Psoas muscle (tissue), 7 donors: ENCODE measurements at regions not wholly inside any gene's neighbourhood (a gene's known extent, or its start where the extent isn't known, plus 50 kb on each side); places are given as distances from the start of the nearest gene placed in this dataset.

Source experiments
- ATAC-seq, 4 donors: fragments of 200-7000 bp; cut with Tn5 transposase; one replicate each; pipeline ENCODE4 v1.9.1; 2020; ENCODE audit warnings: moderate library complexity in 3 of 4, mild to moderate bottlenecking in 2 of 4
- DNase-seq, 2 donors: peaks; one replicate each; pipeline ENCODE4 v3.0.0-alpha.2; 2020
- H3K27ac ChIP-seq: fragments of 200-600 bp; one replicate; pipeline ENCODE4 v1.8.0; 2022
- H3K27me3 ChIP-seq, 3 donors: fragments of 200-600 bp in 1 of 3; one replicate each; pipeline versions ENCODE4 v1.6.1 to v1.8.0; 2013 to 2022; ENCODE audit warnings: low read length in 2 of 3, mild to moderate bottlenecking in 2 of 3, moderate library complexity in 1 of 3; ENCODE audit not compliant: insufficient read depth in 3 of 3
- H3K36me3 ChIP-seq, 2 donors: fragments of 200-600 bp in 1 of 2; one replicate each; pipeline versions ENCODE4 v1.6.1 to v1.8.0; 2013 to 2022; ENCODE audit warnings: low read depth in 1 of 2, mild to moderate bottlenecking in 1 of 2, moderate library complexity in 1 of 2; ENCODE audit not compliant: insufficient read depth in 1 of 2
- H3K4me1 ChIP-seq: fragments of 200-600 bp; one replicate; pipeline ENCODE4 v1.8.0; 2022
- H3K4me3 ChIP-seq: fragments of 200-600 bp; one replicate; pipeline ENCODE4 v1.8.0; 2022; ENCODE audit warnings: mild to moderate bottlenecking
- H3K9me3 ChIP-seq: fragments of 200-600 bp; one replicate; pipeline ENCODE4 v1.8.0; 2022
- CTCF ChIP-seq: fragments of 200-600 bp; IDR thresholded peaks from one replicate; pipeline ENCODE4 v1.8.0; 2022; ENCODE audit warnings: antibody characterized with exemption
- WGBS, 3 donors: extraction: QIAGEN DNeasy Blood & Tissue Kit; methylation state at CpG; one replicate each; pipeline versions ENCODE4 v1.1.6 to v1.1.7; 2013; 5-methylcytosine and 5-hydroxymethylcytosine counted together
- intact Hi-C, 2 donors: fragments of 100-400 bp; cut with DNase I; formaldehyde crosslinking; loops; one replicate each; pipeline versions ENCODE4 v1.11.0 to v1.14.2; 2022
- donor health status: healthy with polysubstance abuse.
- donor health status: DM: no; HTN: no; CAD: no; lungs with moderate emphysema.
- donor health status: Bipolar disorder and iron deficiency.
- donor health status: healthy.
- donor health status: DM: yes; HTN: yes; CAD: no.
- donor health status: DM: no; HTN: no; CAD: no.
- donor health status: DM: yes; HTN: yes; CAD: no.

GRCh38 chr12:98238515-98239130 lies 276.8 kb upstream of the TMPO start:
- WGBS, 3 donors: 69 to 73% (median 72%) methylated on average over 4 of the region's 4 CpGs
- Histone ChIP-seq H3K4me1 (no peaks in the 10 kb centered on the region), H3K4me3 (no peak overlapping the region), H3K36me3 (no peaks in the 10 kb centered on the region), H3K27ac (no peak overlapping the region), H3K9me3 (no peaks in the 10 kb centered on the region), H3K27me3 (peaks cover 0 to 2% (median 0%) of the 10 kb centered on the region in 3 donors)
- no peak for ATAC-seq
- TF ChIP-seq CTCF: no peak
- intact Hi-C loops: no loop called here
- no peak for DNase-seq

DNA sequence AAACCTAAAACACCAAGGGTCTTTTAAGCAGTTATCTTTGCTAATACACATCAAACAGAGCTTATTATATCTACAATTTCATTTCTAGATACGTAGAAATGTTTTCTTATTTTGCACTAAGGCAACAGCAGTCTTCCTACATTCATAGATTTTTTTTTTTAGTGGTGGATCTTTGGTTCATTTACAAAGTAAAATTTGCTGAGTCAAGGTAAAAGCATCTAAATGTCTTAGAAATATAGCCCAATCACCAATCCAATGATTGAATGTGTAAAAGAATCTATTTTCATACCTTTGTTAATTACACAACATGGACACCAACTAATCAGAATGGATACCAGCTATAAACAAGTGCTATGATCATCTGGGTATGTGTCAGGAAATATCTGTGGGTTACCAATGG lies 272.2 kb upstream of the TMPO start:
- ATAC-seq (no peak), DNase-seq (no peak)
- no peaks in the 10 kb centered on the region for H3K36me3 ChIP-seq
- H3K4me1 ChIP-seq: no peaks in the 10 kb centered on the region
- no peaks in the 10 kb centered on the region for H3K9me3 ChIP-seq
- no peak overlapping the region for H3K4me3 ChIP-seq
- TF ChIP-seq CTCF: no peak
- intact Hi-C loops: no loop called here
- H3K27ac ChIP-seq: no peak overlapping the region
- 73 to 90% (median 84%) methylated on average over 1 of the region's 1 CpG for WGBS, 3 donors
- peaks cover 0 to 2% (median 0%) of the 10 kb centered on the region in 3 donors for H3K27me3 ChIP-seq

DNA sequence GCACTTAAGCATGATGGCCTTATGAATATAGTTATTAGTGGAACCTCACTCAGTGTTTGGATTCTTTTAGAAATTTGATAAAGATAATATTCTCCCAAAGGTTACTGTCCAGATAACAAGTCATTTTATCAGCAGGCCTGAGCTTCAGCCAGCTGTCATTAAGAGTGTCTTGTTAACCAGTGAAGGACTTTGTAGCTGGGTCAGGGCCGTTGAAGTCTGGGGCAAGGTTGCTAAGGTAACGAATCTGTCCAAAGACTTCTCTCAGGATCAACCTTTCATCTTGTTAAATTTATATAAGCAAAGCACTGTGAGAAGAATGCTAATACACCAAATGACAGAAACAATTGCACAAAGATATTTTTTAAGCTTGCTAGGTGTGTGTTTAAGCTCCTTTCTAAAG lies 271.3 kb upstream of the TMPO start:
- H3K36me3 ChIP-seq: no peaks in the 10 kb centered on the region
- H3K27ac ChIP-seq: no peak overlapping the region
- peaks cover 0 to 2% (median 0%) of the 10 kb centered on the region in 3 donors for H3K27me3 ChIP-seq
- no peak for TF ChIP-seq CTCF
- no peak for ATAC-seq
- intact Hi-C loops: no loop called here
- H3K4me3 ChIP-seq: no peak overlapping the region
- H3K9me3 ChIP-seq: no peaks in the 10 kb centered on the region
- H3K4me1 ChIP-seq: no peaks in the 10 kb centered on the region
- 44 to 52% (median 49%) methylated on average over 2 of the region's 2 CpGs for WGBS, 3 donors
- DNase-seq: no peak

- no peak for TF ChIP-seq CTCF
- DNase-seq (no peak), ATAC-seq (no peak)
- 40 to 46% (median 44%) methylated on average over 7 of the region's 7 CpGs for WGBS, 3 donors
- Histone ChIP-seq H3K9me3 (no peaks in the 10 kb centered on the region), H3K4me1 (no peaks in the 10 kb centered on the region), H3K36me3 (no peaks in the 10 kb centered on the region), H3K4me3 (no peak overlapping the region), H3K27me3 (no peaks in the 10 kb centered on the region), H3K27ac (no peak overlapping the region)
- intact Hi-C loops: no loop called here
These were observed 262.0 kb upstream of the TMPO start for GRCh38 chr12:98253207-98254037.
